DMS79 (cell line): ENCODE measurements at regions not wholly inside any gene's neighbourhood (a gene's known extent, or its start where the extent isn't known, plus 50 kb on each side); places are given as distances from the start of the nearest gene placed in this dataset.

Experiments
- DNase-seq: peaks from one replicate; lab custom pipeline; 2025; lab: John Stamatoyannopoulos, UW

DNA sequence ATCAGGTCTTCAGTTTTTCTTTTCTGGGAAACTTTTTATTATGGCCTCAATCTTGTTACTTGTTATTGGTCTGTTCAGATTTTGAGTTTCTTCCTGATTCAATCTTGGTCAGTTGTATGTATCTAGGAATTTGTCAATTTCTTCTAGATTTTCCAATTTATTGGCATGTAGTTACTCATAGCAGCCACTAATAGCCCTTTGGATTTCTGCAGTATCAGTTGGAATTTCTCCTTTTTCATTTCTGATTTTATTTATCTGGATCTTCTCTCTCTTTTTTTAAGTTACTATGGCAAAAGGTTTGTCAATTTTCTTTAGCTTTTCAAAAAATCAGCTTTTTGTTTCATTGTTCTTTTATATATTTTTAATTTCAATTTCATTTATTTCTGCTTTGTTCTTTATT lies 419.6 kb upstream of the KIRREL3 start:
- no peak for DNase-seq

DNA sequence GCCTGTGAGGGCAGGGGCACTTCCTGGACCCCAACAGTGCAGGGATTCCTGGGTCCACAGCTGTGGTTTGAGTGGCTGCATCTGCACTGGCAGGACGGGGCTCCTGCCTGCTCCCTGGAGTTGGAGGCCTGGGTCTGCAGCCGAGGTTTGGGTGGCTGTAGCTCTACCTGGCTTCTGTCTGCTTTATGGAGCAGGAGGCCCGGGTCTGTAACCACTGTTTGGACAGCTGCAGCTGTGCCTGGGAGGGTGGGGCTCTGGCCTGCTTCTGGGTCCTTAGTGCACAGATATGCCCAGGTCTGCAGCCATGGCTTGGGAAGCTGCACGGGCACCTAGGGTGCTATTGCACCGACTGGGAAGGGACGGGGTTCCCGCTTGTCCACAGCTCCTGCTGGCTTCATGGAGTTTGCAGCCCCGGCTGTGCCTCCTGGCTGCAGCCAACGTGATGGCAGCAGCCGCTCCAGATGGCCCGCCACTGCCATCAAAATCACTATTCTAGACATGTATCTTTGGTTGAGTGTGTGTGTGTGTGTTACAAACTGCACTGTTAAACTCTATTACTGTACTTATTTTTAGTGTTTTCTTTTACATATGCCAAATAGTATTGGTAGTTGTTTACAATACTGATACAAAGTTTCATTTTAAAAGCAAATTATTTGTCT lies 412.3 kb upstream of the KIRREL3 start:
- no peak for DNase-seq

DNA sequence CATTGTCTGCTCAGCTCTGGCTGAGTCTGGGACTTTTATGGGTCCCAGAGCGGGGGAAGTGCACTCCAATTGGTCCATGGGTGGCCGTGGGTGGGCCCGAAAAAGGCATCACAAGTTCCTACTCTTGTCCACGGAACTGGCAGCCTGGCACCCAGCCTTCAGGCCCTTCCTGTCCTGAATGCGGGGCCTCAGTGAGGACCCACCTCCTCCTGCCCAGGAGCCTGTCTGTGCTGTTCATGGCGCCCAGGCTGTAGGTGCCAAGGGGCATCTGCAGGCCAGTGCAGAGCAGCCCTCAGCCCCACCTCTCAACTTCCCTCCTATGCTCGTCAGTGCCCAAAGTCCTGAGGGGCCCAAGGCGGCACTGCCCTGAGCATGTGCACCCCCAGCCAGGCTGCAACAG lies 411.7 kb upstream of the KIRREL3 start:
- DNase-seq: no peak

DNA sequence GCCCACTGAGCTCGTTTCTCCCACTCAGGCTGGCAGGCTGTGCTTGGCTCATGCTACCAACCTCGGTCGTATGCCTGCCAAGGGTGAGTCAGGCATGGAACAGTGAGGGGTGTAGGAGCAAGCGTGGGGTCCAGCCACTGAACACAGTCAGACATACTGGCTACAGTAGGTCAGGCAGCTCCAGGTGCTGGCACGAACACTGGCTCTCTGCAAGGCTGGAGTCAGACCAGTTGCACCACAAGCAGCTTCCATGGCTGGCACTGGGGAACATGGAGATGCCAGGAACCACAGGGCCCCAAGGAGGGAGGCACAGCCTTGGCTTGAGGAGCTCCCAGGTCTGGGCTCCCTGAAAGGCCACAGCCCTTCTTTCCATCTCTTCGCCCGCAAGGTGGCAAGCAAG lies 410.7 kb upstream of the KIRREL3 start:
- no peak for DNase-seq

DNA sequence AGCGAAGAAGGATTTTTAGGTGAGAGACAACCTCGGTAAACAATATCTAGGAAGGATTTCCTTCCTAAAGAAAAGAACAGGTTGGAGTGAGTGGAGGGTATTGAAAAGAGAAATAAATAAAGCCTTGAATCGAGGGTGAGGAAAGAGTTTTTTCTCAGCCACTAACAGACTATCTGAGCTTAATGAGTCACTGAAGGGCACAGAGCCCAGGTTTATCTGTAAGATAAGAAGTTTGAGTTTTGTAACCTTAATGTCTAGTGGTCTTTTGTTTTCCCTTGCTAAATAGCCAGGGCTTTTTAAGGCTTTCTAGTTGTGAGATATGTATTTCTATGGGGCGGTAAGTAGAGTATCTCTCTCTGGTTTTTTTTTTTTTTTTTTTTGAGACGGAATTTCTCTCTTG lies 394.5 kb upstream of the KIRREL3 start:
- DNase-seq: no peak

DNA sequence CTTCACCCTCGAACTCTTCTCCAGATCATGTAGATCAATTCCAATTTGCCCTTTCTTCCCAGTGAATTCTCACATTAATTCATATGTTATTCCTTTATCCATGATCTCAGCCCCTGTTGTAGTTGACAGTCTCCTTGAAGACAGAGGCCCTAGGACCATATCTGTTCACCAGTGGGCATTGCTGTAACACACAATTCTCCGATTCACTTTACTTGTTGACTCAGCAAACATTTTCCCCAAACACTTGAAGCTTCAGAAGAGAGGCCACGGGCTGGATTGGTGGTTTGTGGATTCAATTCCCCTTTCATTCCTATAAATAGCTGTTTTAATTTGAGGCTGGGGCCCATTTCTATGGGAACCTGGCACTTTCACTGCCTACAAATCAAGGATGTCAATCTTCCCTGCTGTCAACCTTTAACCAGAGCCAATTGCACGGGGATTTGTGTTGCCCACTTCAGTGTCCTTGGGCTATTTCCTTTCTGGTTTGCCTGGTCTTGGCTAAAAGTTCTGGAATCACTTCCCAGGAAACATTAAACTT lies 393.0 kb upstream of the KIRREL3 start:
- DNase-seq: no peak

DNA sequence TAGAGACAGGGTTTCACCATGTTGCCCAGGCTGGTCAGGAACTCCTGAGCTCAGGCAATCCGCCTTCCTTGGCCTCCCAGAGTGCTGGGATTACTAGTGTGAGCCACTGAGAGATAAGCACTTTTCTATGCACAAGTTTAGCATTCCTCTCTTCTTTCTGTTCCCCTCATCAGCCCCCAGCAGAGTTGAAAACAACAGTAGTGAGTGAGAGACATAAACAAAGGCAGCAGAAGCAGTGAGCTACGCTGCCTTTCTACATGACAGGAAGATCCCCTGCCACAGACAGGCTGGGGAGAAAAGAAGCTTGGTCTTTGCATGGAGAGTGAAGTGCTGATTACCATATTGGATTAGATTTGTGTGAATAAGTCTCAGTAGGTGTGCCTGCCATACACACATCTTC lies 392.0 kb upstream of the KIRREL3 start:
- DNase-seq: no peak

DNA sequence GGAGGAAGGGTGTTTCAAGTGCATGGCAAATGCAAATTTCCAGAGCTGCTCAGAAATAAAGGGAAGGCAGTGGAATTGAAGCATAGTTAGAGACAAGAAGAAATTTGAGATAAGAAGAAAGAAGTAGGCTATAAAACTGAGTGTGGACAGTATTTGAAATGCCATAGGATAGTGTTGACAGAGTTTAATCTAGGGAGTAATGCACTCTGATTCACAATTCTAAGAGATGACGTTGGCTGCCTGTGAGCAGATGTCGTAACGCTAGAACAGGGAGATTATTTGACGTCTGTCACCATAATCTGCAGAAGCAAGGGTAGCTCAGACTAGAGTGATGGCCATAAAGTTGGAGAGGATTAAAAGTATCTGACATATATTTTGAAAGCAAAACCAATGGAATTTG lies 389.9 kb upstream of the KIRREL3 start:
- DNase-seq: no peak

DNA sequence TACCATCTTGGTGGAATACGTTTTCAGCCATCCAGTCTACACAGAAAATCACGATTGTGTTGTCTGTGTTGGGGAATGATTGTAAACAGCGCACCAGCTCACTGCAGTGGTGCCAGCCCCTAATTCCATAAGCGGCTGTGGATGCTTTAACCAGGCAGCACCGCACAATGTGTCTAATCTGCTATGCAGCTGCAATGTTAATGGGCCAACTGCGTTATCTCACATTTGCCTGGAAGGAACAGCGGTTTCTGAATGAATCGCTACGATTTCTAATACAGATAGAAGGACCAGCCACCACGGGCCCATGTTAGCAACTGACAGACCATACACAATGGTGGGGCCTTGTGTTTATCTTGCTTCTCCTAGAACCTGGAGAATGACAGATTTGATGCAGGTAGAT lies 384.5 kb upstream of the KIRREL3 start:
- no peak for DNase-seq

DNA sequence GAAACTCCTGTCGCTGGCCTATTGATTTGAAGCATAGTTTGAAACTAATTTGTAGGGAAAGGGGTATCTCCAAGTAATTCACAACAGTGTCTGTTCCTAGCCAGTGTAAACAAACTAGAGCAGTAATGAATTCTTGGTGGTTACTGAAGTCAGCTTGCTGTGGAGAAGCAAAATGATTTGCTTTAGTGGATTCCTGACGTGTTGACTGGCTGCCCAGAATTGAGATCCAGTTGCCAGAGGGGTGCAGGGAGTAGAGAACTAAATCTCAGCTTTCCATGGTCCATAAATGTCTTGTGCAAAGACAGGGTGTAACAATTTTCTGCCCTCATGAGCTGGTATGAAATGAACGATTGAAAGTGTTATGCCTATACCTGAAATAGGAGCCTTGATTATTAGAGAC lies 382.5 kb upstream of the KIRREL3 start:
- no peak for DNase-seq

DNA sequence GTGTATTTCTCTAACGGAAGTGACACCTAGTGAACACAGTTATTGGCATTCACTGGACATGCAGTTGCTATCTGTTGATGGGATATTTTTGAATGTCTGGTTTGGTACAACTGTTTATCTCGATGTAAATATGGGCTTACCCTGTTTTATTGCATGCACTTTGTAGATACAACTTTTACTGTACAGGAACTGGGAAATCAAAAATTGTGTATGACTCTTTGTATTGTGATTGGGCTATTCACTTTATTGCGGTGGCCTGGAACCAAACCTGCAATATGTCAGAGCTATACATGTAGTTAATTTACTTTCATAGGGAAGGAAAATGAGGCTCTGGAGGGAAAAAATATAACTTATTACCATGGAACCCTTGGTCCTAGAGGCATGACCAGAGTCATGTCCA lies 380.7 kb upstream of the KIRREL3 start:
- DNase-seq: no peak

DNA sequence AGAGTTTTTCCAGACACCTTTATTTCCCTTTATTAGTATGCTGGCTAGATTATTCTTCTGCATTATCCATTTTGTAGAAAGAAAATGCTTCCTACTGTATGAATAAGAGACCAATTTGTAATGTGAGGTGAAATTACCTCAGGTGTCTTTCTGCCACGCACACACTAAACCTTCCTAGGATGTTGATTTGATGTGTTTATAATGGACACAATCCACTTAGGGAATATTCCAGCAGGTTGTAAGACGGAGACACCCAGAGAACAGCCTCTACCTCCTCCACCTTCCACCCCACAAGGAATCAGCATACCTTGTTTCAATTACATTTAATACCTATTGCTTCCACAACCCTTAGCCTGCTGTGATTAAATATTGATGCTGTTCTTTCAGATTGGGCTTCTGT lies 379.1 kb upstream of the KIRREL3 start:
- DNase-seq: no peak

DNA sequence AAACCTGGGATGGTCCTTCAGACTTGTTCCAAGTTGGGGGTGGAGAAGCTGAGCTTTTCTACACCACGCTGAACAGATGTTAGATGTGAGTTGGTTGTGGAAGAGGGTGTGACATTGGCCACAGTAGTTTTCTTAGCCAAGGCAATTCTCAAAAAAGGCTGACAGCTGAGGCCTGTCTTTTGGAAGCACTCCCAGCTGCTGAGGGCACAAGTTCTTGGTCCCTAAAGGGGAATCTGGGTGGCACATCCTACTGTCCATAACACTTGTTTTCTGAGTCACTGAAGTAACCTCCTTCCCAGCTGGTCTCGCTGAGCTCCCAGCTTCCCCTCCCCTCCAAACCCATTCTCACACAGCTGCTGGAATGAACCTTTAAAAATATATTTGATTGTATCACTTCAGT lies 375.7 kb upstream of the KIRREL3 start:
- DNase-seq: no peak

DNA sequence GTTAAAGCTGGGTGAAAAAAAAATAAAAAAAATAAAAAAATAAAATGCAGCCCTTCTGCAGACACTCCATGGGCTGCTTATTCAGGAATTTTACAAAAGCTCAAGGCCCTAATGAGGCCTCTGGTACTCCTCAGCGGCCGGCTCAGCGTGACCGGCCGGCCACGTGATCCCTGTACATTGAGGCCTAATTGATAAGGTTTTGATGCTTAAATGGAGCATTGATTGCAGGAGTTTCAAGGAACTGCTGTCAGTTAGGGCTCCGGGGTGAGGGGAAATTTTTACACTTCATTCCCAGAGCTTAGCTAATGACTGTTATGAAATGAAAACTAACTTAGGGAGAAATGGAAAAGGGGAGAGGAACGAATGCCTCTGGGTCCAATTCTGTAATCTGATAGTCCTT lies 368.8 kb upstream of the KIRREL3 start:
- DNase-seq: peak; percentile 18

DNA sequence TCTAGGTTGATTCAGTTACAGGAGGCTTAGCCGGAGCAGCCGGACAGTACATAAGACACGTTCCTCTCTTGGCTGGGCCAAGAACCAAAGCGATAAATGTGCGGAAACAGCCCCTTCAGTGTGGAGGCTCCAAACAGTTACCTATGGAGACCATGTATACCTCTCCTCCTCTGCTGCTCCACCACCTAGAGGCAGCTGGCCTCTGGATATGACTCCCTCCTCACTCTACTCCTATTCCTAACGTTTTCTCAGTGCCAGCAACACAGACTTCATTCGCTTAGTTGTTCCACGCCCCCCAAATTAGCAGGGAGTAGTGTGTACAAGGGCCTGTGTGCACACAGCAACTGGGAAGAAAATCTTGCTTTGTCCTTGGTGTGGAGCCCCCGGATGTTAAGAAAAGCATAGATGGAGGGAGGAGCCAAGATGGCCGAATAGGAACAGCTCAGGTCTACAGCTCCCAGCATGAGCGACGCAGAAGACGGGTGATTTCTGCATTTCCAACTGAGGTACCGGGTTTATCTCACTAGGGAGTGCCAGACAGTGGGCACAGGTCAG lies 362.3 kb upstream of the KIRREL3 start:
- DNase-seq: no peak

DNA sequence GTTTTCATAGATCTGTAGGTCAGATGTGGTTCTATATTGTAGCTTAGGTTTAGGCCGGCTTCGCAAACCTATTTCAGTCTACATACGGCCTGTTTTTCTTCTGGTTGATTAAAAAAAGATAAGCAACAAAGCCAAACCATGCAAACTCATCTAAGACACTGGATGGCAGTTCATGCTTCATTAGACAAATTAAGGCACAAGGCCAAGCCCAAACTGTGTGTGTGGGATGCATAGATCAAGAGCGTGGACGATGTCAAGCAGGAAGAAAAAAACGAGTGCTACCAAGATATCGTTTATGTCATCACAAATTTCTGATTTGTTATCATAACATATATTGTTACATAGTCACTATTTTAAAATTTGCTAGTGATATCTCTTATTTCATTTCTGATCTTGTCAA lies 357.6 kb upstream of the KIRREL3 start:
- DNase-seq: no peak

DNA sequence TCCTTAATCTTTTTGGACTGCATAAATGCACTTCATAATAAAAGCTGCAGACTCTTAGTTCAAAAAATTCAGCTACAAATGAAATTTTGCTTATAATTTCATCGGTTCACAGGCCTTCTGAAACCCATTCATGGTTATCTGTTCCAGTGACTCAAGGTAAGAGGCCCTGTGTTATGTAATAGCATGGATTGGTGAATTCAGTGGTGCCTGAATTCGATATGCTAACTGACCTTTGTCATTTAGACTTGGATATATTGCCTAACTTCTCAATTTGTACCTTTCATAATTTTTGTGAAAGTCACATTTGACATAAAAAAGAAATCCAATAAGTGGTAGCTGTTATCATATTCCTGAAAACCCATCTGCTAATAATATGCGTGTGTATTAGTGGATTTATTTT lies 349.9 kb upstream of the KIRREL3 start:
- DNase-seq: no peak

DNA sequence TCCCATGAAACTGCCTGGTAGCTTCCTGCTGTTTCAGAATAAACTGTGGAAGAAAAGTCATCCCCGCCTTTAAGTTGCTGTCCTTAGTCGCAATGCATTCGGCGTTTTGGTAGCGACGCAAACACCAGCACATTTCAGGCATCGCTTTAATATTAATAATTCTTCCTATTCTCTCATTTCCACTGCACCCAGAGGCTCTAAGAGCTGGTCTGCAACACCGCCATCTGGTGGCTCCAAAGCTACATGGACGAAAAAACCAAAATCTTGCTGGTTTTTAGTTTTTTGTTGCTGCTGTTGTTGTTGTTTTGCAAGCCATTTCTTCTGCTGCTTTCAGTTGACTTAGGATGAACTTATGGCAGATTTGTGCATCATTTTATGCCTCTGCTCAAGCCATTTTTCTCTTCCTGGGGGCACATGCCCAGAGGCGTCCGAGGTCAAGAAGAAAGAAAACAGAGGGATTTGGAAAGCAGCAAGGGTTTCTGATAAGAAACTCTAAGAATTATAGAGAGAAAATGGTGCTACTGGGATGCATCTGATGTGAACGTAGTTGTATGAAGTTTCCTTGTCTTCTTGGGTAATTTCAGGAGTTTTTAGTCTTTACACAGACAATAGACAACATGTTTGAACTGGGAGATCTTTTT lies 345.4 kb upstream of the KIRREL3 start:
- DNase-seq: peak; percentile 2

DNA sequence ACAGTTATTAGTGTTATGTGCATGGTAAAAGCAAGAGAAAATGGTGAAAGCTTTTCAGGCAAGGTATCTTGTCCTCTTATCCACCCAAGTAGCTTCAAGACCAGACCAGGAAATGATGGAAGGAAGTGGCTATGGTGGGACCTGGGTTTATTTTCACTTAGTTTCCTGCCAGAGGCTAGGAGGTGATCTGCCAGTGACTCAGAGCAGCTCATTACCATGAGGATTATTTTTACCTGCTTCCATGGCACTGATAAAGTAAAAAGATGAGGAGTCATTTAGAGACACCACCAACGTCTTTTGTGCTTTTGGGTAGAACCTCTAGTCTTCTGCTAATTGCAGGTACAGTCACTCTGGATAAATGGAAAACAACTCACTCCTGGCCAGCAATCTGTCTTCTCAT lies 339.9 kb upstream of the KIRREL3 start:
- DNase-seq: no peak

DNA sequence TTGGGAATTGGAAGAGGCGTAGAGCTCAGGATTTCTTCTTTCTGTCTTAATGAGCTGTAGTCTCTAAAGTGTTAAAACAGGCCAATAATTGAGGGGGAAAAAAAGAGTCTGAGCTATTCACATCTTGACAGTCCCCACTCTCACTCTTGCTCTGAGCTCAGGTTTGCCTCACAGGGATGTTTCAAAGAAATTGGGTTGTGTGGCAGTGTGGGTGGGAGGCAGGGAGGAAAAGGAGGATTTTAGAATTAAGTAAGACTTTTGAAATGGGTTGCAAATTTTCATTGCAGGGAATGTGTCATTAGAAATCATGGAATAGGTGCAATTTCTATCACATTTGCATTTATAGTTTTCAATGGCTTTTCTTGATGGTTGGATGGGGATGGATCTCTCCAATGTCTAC lies 338.8 kb upstream of the KIRREL3 start:
- DNase-seq: no peak

DNA sequence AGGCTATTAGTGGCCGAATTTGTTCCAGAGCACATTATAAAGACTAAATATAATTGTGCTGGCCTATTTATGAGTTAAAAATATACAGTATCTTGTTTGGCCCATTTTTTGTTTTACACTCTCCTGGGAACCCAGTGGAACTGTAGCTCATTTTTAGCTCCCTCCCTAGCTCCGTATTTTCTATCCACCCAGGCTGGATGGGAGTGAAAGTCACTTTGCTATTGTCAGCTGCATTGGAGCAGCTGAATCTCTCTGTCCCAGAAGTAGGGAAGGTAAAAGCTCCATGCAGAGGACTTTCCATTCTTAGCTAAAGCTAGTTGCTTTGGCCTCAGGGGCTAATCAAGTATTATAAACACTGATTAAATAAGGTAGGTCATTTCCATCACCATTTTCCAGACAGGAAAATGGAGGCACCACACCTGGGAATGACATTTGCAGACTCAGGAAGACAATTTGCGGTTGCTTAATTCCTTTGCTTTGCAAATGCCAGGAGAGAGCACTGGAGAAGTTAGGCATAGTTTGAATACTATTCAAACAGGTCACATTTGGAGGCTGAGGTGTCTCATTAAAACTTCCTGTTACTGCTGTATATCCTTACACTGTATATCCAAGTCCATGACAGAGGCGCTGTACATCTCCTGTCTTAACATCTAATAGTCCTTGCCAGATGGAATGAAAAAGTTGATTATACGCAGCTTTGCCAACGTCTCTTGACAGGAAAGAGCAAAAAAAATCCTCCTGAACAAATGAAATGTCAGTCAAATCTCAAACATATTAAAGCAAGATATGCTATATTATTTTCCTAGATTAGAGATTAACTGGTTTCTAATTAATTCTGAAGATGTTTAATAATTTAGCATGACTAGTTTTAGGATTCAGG lies 338.1 kb upstream of the KIRREL3 start:
- DNase-seq: no peak

DNA sequence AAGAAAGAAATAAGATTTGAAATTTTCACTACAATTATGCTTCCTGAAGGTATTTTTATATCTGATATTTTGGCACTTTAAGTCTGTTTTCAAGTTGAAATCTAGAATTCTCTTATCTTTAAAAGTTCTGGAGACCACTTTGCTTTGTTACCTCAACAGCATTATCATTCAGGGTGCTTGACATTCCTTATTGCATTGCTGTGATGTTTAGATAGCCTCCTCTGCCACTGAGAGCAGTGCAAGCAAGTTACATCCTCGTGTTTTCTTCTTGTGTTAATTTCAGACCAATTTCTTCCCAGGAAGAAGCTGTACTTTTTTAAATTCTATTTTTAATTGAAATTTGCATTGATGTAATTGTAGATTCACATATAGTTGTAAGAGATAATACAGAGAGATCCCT lies 333.9 kb upstream of the KIRREL3 start:
- DNase-seq: no peak

DNA sequence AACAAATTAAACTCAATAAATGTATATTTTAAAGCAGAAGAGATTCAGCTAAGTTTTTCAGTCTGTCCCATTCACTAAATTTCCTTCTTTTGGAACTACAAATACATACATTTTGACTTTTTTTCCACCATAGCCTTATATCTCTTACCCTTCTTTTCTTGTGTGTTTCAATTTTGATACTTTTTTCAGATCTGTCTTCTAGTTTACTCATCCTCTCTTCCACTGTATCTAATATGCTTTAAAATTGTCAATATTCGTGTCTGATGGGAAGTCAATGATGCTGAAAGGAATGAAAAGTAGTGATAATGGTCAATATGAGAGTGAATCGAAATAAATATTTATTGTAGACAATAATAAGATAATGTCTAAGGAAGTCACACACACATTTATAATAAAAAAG lies 332.3 kb upstream of the KIRREL3 start:
- DNase-seq: no peak
